IPS DF 4.7 (cell line): ENCODE measurements at regions not wholly inside any gene's neighbourhood (a gene's known extent, or its start where the extent isn't known, plus 50 kb on each side); places are given as distances from the start of the nearest gene placed in this dataset.

Experiments used
- DNase-seq: peaks from one replicate; pipeline ENCODE4 v3.0.0-alpha.2; 2013; ENCODE audit warnings: low spot score; ENCODE audit errors: extremely low read depth

DNA sequence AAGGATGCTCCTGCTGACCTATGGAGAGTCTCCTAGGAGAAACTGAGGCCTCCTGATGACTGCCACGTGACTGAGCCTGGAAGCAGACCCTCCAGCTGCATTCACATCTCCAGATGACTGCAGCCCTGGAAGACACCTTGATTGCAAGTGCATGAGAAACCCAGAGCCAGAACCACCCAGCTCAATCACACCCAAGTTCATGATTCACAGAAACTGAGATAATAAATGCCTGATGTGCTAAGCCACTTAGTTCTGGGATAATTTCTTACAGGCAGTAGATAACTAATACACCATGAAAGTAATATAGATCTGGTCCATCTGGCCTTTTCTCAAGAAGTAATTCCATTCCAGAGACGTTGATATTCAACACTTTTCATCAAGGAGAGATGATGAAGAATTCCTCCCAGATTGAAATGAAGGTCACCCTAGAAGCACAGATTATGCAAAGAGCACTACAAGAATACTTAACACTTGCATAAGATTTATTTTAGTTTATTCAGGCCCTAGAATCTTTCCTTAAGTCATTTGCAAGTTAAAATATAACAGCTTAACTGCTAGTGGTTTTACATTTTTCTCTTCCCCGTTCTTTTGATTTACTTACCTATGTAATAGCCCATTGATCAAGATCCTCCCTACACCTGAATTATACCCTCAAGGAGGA is 208.2 kb upstream of the INHBA start:
- no peak for DNase-seq

DNA sequence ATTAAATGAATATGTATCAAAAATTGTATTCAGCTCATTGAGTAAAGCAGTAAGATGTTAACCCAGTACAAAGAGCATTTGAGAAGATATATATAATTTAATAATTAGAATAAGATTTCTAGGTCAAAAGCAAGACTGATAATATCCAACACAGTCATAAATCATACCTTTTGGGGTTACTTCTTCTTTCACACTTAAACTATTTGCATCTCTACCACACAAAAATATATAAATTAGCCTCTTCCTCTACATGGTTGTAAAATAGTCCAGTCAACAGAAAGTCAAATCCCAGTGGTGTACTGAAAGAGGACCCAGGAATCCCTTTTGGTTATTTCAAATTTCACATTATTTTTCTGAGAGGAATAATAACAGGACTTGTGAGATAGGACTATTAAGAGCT is 204.6 kb upstream of the INHBA start:
- no peak for DNase-seq

DNA sequence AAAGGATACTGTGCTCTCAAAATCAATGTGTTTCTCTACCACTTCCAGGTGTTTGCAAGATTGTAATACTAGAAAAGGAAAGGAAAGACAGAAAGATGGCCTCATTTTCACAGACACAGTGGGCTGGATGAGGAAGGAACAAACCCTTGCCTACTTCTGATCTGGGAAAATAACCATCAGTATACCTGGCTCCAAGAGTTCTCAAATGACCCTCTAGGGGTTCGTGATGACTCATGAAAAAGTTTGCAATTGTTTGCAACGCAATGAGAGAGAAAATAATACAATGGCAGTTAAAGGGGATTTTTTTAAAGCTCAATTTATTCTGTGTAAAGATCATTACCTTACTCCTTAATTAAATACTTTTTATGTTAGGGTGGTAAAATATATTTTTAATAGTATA is 197.6 kb upstream of the INHBA start:
- DNase-seq: no peak

DNA sequence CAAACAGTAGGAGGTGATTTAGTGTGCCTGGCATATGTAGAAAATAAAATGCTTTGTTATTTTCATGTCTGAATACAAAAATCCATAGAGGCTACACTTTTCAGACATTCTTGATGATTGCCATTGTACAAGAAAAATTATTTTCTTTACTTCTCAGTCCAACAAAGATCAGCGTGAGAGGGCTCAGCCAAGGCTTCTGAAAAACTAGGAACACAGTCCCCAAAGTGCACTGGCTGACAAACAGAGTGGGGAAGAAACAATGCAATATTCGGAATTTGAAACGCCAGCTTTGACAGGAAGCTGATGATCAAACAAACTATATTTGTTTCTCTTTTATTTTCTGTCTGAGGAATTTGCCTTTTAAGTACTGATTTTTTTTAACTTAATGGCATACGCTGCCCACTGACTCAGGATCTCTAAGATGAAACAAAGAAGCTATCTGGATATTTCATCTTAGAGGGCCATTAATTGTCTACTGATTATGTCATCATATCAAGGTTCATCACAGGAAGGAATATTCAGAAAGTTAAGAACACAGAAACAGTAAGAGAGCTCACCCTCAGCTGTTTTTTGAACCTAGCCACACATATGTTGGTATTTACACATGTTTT is 197.0 kb upstream of the INHBA start:
- no peak for DNase-seq

DNA sequence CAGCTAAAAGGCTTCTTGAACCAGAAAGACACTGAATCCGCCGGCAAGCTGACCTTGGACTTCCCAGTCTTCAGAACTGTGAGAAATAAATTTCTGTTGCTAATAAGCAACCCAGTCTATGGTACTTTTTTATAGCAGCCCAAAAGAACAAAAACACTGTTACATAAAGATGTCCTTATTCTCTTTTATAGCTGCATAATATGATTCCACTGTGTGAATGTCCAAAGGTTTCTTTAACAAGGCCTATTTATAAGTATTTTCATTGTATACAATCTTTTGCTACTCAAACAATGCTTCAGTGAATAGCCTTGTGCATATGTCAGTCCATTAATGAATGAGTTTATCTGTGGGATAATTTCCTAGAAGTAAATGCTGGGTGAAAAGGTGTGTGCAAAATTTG is 190.8 kb upstream of the INHBA start:
- no peak for DNase-seq

DNA sequence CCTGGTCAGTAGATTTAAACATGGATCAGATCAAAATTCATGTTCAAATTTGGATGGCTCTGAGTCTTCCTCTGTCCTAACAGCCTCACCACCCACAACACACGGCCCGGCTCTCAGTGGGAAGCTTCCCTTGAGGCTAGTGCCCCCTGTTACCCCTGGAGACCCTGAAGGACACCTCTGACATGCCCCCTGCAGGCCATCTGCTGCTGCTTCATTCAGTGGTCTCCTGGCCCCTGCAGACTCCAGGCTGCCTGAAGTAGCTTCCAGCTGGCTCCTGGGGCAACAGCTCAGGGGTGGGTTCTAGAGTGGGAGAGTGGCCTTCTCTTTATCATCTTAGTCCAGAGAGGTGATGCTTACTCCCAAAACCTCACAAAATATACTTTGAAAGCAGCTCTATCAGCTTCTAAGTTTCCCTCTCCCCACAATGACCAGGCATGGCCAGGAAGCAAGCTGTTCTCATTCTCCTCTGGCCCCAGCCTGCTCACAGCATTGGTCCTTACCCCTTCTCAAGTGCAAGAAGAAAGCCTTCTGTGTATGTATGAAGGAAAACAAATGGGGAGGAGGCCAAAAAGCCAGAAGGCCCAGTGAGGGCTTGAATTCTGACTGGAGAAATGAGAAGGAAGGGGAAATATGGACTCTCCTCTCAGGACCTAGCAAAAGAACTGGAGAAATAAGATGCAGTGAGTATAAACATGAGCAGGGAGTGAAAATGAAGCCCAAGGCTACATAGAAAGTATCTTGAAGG is 189.6 kb upstream of the INHBA start:
- no peak for DNase-seq

DNA sequence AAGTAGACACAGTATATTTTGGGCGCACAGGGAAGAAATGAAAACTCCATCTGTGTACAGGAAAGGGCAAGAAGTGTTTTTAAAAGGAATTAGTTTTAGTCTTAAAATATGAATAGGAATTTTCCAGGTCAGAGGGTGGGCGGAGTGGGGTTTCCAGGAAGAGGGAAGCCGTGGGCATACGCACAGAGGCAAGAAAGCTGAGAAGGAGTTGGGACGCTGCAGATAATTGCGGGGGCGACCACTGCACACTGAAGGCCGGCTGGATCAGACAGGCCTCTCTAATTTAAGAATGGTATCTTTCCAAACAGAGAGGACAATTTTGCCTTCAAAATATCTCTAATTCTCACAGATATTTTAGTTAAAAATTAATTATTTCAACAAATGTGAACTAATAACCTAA is 189.1 kb upstream of the INHBA start:
- DNase-seq: no peak

DNA sequence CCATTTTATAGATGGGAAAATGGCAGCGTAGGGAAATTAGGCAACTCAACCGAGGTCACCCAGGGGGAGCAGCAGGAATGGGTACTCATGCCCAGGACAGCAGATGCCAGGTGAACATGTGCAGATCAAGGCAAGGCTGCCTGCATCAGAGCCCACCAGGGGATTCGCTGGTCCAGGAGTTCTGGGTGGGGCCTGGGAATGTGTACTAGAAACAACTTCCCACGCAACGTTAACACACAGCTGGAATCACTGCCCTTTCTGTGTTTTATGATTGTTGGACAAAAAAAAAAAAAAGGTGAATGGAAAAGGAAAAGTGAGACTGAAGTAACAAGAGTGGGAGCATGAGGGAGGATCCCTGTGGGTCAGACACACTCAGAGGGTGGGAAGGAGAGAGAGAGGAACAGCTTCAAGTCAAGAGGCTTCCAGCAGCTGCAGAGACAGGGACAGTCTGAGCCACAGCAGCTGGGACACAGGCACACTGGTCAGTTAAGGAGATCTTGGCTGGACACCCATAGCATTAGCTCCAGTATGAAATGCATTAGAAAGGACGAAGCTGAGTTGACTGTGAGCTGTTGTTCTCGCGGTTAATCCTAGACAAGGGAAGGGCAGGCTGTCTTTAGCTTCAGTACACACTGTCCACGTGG is 187.9 kb upstream of the INHBA start:
- DNase-seq: no peak

DNA sequence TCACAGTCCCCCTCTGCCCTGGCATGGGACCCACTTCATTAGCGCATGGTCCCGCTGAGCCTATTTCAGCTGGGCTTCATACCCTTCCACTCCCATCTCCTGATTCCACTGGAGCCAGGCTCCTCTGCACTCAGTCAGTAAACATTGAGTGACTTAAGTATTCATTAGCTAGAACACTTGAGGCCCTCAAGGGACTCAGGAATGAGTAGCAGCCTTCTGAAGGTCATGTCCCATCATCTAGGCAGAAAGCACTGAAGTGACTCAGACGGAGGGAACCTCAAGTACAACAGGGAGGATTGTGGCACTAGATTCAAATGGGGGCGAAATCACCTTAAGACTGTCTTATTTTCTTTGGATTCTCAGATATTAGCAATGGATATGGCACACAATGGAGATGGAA is 186.6 kb upstream of the INHBA start:
- DNase-seq: no peak

DNA sequence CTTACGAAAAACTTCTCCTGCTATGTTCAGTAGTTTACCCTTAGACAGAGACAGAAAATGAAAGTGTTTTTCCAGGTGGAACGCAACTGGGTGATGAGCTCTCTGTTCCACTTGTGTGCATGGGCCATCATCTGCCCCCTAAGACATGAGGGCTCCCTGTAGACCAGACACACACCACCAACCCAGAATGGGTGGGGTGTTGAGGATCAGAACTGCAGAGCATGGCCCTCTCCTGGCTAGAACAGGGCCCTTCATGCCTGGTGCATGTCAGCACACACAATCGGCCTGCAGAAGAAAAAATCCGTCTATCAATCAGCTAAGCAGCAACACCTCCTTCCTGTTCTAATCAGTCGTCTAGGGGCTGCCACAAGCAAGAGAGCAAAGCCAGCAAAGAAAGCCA is 186.2 kb upstream of the INHBA start:
- no peak for DNase-seq

DNA sequence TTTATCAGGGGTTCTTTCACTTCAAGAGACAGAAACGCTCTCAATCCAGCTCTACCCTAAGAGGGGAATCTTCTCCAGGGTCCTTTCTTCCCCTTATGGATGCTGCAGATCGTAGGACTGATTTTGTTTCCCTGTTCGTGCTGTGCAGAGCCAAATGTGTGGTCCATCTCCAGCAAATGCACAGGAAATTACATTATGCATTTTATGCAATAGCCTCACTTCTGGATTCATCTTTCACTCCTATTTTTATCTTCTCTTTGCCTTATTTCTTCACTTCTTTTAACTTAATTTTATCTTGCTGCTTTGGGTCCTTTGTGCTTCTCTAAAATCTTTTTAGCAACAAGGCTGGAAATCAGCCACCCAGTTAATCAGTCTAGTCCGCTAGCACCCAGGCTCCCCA is 184.5 kb upstream of the INHBA start:
- no peak for DNase-seq

DNA sequence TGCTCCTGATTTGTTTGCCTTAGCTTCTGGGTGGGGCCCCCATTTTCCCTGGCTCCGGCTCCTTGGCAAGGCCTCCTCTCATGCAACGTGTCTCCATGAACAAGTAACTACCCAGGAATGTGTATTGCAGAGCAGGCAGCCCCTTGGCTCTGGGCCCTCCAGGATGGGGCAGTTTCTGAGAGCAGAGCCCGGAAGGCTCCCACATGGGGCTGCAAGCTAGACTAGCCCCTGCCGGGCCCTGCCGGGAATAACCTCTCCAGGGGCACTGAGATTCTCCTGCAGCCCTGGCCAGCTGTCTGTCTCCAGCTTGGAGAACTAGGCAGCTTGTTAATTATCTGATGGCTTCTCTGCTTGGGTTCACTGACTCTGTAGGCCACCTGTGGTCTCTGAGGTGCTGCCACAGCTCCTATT is 184.0 kb upstream of the INHBA start:
- DNase-seq: no peak

DNA sequence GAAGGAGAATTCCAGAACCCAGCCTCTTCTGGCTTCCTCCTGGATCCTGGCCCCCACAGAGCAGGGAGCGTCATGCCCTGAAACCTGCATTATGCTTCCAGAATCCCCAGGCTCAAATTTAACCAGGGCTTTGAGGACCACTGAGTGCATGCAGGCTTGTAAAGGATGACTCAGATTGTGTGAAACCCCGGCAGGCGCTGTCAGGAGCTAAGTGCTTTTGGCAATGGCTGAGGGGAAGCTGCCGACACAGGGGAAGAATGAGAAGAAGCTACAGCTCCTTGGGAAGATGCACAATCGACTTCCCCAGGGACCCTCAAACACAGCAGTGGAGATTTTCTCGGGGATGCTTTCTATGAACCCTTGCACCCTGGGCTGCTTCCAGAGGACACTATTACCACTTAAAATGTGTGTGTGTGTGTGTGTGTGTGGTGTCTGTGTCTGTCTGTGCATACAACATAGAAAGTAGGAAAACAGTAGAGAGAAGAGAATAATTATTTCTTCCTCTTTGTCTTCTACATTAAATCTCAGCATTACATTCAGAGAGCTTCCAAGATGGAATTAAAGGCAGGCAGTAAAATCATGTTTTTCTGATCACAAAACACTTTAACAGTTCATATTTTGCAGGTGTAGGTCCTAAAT is 183.5 kb upstream of the INHBA start:
- no peak for DNase-seq

DNA sequence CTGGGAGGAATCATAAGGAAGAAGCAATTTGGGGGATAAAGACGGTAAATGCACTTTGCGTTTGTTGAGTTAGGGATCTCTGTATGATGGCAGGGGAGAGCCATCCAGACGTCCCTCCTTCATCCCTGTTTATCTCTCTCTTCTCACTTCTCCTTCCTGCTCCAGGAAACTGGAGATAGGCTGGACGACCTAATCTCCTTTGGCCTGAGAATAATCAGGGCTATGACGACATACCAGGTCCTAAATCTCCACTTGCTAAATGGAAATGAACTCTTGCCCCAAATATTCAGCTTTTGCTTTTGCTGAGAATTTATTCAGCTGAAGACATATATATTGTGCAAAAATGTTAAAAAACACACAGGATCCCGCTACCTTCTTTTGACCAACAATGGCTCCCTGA is 182.9 kb upstream of the INHBA start:
- no peak for DNase-seq

DNA sequence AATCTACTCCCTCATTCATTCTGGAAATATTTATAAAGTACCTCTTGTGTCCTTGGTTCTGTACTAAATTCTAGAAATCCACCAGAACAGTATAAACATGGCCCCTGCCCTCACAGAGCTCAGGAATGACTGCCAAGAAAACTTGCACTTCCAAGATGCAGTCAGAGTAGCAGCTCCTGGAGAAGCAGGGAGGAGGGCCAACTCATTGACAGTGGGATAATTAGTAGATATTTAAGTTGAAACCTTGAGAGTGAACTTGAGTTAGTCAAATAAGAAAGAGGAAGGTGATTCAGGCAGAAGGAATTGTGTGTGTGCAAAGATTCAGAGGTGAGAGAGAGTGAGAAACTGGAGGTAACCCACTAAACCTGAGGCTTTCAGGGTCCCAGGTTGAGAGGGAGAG is 182.2 kb upstream of the INHBA start:
- DNase-seq: no peak

DNA sequence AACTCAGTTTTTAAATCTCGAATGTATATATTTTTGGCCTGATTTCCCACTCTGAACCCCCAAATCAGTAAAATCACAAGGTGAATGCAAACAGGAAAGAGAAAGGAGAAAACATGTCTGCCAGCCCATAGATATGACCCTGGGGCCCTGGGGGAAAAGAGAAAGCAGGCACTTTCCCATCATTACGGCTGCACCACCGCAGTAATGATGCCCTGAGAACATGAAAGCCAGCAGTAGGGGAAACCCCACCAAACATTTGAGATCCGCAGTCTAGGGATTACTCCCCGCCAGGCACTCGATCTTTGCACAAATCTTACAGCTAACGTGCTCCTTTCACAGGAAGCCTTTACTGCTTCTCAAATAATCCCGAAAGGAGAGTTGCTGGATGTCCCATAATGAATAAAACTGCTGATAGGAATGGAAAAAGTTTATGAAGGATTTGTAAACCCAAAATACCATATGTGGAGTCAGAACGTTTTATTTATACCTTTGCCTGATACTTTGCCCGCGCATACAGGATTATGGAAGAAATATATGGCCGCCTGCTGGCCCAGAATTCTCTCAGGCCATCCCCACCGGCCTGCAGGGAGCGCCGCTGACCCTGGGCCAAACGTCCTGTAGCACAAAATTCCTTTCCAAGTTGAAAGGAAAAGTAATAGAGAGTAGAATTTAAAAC is 180.0 kb upstream of the INHBA start:
- DNase-seq: no peak

DNA sequence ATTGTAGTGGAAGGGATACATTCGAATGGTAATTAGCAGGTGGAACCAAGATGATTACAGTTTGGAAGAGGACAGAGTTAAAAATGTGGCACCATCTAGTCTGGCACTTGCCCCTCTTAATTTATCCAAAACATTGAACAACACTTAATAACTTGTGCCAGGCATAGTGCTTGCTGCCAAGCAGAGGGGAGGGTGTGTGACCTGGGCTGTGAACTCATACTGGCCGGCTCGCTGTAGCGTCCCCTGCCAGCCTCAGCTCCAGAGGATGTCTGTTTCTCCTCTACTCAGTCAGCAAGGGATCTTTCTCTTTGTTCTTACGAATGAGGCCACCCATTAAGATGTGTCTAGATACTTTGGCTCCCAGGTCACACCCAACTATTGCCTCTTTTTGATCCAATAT is 179.4 kb upstream of the INHBA start:
- no peak for DNase-seq

DNA sequence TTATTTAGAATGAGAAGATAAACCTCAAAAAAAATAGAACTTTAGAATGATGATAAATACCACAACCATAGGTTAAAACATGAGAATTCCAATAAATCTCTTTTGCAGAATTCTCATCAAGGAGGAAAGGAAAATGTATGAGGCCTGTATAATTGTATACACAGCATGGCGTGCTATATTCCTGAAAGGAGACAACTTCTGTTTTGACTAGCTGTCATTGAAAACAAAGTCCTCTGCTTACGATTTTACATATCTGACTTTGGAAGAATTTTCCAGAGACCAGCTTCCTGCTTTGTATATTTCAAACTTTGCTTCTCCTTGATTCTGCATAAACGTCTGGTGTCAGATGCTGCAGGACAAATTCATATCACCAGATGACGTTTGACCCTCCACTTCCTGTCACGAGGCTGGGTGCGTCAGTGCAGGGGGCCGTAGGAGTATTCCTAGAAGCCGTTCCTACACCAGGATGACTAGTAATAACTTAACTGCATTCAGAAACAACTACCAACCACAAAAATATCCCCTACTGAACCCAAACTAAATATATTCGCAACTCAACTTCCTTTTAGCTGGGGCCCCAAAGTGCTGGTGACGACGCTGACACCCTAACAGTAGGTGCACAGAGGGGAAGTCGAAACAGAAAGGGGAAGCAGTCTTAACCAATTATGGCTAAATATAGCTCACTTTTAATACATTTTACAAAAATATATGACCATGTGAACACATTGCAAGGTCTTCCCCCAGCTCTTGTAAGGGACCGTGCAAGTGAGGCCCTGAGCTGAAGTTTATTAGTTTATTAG is 178.6 kb upstream of the INHBA start:
- no peak for DNase-seq

DNA sequence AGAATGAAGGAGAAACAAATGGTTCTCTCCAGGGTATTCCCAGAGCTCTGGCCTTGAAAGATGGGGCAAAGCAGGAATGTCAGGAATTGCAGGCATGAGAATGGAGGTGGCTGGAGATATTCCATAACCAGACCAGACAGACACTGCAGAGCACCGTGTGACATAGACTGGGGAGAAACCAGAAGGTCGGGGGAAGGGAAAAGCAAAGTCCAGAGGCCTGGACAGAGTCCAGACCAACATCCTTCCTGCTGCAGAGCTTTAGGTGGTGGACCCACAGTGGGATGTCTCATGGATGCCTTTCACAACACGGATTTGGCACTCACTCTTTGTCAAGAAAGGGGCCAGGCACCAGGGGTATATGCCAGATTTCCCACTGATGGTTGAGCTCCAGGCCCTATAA is 177.2 kb upstream of the INHBA start:
- no peak for DNase-seq

DNA sequence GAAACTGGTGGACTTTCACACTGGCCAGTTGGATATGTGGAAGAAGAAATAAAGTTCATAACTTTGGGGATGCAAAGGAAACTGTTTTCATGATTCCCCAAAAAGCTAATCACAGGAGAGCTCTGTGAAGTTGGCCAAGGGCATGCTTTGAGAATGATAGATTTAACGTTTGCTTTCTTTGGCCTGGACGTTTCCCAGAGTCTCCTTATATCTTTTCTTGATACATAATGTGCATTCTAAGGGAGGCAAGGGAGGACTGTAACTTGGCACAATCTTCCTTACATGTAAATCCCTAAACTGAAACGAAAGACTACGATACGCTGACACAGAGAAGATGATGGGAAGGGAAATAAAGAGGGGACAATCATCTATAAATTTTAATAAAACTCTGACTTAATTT is 176.5 kb upstream of the INHBA start:
- no peak for DNase-seq
